Stimulated activated CD4-positive, alpha-beta T cell treated with anti-CD3 and anti-CD28 coated beads, TNF-alpha, amount 100 ng/mL, for 4 hours (primary cell): ENCODE measurements at regions not wholly inside any gene's neighbourhood (a gene's known extent, or its start where the extent isn't known, plus 50 kb on each side); places are given as distances from the start of the nearest gene placed in this dataset.

Experiments
- DNase-seq, 3 experiments: peaks; one replicate each; pipeline ENCODE4 v3.0.0-alpha.2; 2020; ENCODE audit warnings: low read depth in 3 of 3

DNA sequence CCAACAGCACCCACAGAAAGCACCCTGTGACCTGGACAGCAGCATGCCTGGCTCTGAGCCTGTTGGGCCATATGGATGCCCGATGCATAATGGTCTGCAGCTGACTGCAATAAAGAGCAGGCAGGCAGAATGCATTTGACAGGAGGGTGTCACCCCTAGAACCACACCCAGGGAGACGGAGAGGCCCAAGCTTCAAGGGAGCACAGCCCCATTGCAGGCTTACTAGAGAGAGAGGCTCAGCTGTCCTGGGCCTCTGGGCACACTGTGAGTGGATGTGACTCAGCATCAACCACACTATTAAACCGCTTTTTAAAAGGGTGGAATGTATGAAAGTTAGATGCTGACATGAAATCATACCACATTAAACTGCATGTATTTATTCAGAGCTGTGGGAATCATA, 365.3 kb downstream of the CTTN start:
- DNase-seq: no peak

DNA sequence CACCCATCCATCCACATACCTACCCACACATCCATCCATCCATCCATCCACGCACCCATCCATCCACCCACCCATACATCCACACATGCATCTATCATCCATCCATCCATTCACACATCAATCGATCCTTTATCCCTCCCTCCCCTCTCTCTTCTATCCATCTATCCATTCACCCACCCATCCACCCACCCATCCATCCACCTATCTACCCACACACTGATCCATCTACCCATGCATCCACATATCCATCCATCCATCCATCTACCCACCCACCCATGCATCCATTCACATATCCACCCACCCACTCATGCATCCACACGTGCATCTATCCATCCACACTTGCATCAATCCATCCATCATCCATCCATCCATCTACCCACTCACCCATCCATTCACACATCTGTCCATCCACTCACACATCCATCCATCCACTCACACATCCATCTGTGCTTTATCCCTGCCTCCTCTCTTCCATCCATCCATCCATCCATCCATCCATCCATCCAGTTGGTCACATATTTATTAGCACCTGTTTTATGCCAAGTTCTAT, 366.1 kb downstream of the CTTN start:
- no peak for DNase-seq

DNA sequence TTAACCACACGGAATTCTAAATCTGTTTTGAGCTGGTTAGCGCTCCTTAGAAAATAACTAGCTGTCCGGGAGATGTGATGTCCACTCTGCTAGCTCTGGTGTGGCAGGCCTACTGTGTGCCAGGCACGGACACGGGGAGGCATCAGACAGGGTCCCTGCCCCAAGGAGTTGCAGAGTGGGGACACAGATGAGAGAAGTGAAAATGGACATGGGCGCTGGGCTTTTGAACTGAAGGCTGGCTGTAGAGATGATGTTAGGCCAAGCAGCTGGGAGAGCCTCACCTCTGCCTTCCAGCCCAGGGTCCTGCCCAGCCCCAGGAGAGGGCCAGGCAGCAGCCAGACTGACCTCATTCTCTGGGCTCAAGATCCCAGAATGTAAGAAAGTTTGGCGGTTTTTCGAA, 368.6 kb downstream of the CTTN start:
- DNase-seq: no peak

DNA sequence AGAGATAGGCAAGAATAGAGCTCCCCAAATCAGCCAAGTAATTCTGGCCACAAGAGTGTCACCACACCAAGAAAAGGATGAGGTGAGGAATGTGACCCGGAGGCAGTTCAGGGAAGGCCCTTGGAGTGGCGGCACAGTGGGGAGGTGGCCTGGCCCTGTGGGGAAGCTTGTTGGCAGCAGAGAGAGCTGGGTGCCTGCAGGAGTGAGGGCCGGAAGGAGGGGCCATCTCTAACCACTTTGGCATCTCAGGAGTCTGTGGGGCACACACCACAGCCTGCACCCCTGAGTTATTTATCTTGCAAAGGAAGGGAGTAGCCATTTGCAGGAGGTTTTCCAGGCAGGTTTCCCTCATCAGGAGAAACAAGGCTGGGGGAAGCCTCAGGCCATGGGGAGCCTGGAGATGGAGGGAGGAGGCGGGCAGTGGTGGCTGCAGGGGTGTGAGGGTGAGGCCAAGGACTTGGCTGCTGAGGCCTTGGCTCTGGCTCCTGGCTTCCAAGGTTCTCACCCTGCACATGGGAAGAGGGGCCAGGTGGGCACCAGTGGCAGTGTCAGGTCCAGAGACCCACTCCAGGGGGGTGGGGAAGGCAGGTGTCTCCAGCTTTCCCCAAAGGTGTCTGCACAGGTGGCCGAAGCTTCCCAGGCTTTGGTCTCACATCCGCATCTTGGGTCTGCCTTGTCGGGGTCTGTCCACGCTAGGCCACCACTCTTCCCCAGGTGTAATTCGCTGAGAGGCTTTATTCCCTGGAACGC, 370.2 kb downstream of the CTTN start:
- no peak for DNase-seq

DNA sequence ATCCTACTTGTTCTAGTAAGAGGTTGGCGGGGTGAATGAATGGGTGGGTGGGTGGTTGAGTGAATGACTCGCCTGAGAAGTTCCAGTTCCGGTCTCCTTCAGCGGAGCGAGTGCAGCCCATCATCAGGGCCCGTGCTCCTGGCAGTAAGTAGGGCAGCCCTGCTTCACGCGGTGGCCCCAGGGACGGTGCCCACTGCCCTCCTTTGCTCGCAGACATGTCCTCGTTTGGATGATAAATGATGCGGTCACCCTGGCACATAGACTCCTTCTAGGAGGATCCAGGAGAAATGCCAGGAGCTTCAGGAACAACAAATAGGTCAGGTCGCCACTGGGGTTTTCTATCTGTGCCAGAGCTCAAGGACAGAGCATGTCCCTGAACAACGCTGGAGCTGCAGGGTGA, 370.8 kb downstream of the CTTN start:
- DNase-seq: no peak

DNA sequence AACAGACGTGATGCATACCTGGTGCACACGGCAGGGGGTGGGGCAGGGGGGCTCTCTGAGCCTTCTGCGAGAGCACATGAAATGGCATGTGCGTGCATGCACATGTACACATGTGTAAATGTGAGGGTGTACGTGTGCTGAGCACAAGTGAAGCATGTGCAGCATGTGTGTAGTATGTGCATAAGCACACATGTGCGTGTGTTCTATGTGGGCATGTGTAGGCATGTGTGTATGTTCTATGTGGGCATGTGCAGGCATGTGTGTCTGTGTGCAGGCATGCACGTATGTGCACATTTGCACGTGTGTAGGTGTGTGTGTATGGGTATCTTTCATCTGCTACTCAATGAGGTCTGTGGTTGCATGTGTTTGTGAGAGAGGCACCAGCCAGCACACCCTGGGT, 371.2 kb downstream of the CTTN start:
- no peak for DNase-seq

DNA sequence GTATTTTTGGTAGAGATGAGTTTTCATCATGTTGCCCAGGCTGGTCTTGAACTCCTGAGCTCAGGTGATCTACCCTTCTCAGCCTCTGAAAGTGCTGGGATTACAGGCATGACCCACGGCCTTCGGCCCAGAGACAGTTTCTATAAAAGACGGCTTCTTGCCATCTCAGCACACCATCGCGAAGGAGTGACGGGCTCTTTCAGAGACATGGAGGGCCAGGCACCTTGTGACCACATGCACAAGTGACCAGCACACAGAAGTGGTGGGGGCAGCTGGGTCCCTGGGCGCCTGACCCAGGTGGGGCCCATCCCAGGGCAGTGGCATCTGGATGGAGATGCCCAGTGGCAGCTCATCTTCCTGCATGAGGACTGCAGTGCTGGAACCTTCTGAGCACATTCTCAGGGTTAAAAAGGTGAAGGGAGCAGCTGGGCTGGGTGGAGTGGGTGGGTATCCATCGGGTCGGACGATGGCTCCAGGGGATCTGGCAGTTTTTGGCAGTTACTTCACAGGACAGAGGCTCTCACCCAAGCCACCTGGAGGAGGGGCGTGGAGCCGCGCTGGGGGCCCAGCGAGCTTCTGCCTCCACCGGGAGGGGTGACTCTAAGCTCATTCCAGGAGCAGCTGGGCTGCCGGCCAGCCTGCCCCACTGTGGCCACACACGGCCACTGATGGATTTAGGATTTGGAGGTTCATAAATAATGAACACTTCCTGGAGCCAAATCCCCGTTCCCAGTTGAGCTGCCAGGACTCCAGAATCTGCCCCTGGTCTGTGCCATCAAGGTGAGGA, 373.0 kb downstream of the CTTN start:
- DNase-seq: no peak

DNA sequence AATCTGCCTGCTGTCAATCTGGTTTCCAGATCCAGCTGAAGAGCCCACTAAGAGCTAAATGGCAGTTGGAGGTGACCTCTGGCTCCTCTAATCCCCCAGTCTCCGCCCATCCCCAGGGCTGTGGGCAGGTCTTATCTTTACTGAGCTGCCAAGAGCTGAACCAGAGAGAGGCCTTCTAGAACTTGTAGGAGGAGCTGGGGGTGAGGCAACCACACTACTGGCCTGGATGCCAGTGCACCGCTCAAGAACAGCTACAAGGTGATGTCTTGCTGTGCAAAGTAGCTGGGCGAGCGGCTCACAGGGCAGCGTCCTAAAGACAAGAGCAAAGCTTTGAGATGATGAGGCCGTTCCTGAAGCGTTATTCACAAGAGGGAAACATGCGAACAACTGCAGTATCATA, 374.6 kb downstream of the CTTN start:
- DNase-seq: no peak

DNA sequence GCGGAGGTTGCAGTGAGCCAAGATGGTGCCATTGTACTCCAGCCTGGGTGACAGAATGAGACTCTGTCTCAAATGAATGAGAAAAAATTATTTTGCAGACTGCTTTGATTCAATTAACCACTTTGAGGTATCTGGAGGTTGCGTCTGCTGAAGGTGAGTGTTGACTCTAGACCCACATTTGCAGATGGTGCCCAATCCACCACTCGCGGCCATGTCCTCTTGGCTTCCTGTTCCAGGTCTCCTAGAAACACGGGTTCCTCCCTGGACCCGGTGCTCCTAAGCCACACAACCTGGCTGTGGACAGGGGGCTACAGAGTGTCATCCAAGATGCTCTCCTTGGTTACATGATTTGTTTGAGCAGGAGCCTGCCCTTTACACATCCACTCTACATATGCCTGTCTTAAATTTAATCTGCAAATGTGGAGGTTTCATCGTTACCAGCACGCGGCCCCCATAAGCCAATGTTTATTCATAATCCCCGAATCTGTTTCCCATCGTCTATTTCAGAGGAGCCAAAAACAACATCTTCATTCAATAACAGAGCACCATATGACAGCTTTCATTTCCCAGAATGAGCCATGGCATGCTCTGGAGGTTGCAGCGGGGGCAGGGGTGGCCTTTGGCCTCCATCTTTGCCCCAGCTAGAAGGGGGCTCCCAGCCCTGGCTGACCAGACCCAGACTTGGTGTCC, 377.2 kb downstream of the CTTN start:
- no peak for DNase-seq

DNA sequence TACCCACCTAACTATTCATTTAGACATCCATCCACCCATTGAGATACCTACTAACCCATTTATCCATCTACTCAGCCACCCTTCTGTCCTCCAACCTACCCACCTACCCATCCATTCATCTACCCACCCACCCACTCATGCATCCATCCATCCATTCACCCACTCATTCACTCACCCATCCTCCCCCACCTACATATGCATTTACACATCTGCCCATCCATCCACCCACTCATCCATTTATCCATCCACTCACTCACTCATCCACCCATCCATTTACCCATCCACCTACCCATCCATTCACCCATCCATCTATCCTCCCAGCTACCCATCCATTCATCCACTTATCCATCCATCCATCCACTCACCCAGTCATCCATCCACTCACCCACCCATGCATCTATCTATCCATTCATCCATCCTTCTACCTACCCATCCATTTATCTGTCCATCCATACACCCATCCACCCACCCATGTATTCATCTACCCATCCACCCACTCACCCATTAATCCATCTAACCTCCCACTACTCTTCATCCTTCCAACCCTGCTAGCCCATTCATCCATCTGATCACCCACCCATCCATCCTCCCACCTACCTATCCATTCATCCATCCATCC, 378.7 kb downstream of the CTTN start:
- DNase-seq: no peak

DNA sequence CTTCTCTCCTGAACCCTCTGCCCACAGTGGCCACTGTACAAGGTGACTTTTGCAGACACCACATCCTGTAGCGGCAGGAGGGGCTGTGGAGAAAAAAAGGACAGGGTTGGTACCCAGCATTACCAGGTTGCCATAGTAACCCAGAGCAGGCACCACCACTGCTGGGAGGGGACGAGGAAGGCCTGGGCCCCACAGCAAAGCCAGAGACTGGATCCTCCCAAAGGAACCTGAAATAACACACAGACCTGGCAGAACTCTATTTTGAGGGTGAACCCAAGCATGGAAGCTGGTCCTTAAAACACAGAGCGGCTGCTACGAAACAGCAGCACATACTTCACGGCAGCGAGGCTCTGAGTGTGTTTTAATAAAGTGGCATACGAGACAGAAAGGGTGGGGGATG, 380.6 kb downstream of the CTTN start:
- DNase-seq: no peak

DNA sequence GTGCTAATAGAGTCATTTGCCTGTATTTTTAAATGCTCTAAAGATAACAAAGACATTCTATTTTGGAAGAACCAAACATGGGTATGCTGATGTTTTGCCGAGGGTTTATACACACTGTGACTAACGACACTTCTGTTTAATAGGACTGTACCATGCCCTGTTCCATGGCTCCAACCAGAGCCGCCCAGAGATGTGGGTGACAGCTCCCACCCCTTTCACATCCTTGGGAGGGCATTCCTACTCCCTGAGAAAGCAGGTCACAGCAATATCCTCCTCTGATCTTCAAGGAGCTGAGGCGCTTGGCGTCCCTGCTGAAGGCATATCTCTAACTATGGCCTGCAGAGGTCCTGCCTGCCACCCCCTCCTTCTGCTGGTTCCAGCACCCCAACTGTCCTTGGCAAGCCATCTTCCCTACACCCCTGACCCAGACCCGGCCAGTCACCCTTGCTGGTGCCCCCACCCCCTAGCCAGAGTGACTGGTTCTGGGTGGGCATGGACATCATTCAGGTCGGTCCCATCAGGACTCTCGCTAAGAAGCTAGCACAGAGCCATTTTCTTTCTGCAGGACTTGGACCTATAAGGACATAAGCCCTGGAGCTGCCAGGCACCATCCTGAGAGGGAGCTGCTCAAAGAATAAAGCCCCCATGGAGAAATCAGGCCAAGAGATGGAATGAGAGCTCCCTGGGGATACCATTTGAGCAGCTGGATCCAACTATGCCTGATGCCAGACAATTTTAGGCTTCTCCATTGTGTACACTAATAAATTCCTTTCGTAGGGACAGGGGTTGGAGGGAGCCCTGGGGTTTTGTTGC, 381.3 kb downstream of the CTTN start:
- DNase-seq: no peak

DNA sequence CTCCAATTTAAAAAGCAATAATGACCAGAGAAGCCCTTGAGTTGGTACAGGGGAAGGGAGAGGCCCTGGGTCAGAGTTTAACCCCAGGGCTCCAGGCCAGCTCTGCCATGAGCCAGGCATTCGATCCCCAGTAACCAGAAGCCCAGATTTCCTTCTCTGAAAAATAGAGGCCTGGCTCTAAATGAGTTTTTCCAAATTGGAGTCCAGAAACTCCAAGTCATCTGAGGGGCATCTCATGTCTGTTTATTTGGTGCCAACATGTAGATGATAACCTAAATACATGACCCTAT, 381.9 kb downstream of the CTTN start:
- no peak for DNase-seq

DNA sequence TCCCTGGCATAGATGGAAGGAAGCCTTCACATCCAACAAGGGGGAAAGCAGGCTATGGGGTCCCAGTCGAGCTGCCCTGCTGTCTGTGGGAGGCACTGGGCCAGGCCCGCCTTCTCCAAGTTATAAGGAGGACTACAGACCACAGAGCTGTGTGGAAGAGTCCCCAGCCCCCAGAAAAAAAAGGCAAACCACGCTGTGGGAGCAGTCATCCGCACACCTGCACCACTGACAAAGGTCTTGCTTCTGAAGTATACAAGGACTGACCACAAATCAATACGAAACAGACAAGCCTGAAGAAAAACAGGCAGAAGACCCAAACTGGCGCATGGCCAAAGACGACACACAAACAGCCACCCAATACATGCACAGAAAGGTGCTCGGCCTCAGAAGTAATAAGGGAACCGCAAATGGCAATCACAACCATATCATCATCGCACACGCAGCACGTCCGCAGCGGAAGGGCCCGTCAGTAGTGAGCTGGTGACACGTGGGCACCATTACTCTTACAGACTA, 384.1 kb downstream of the CTTN start:
- no peak for DNase-seq

DNA sequence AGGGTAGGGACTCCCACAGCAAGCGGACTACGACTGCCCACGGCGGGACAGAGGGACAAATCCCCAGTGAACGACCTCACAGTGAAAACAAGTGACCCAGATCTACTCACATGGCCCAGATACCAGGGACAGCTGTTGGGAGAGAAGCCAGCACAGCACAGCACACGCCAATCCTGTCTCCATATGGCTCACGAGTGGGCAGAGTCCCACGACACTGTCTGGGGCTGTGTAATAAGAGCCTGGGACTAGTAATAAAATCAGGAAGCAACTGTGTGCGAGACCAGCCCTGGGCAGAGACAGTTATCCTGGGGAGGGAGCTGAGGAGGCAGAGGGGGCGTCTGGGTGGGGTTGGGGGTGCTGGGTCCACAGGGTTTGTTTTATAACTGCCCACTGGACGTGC, 385.0 kb downstream of the CTTN start:
- no peak for DNase-seq

DNA sequence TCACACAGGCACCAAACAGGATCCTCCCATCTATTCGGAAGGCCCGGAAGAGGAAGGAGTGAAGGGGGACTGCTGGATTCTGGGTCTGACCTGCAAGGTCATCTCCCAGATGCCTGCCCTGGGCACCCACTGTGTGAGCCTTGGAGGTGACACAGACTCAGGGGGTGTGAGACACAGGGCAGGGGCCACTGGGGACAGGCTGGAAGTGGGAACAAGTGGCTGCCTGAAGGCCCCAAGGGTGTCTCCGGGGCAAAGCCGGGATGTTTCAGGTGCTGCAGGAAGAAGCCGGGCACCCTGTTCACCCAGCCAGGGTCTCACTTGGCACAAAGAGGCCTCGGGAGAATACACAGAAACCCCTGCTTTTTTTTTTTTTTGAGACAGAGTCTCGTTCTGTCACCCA, 385.5 kb downstream of the CTTN start:
- DNase-seq: no peak

DNA sequence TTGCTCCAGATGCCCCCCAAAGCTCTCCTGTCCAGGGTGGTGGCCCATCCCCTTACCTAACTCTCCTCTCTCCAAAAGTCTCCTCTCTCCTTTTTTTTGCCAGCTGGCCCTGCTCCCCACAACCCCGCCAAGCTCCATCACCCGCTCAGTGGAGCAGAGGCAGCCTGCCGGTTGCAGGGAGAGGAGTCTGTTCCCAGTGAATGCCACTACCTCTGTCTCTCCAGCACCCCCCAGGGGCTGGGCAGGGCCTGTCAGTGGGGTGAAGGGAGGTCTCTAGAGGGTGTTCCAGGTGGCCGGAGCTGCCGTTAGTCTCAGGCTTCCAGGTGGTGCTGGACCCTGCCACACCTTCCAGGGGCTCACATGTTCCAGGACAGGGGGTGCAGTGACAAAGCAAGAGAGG, 387.0 kb downstream of the CTTN start:
- DNase-seq: no peak

DNA sequence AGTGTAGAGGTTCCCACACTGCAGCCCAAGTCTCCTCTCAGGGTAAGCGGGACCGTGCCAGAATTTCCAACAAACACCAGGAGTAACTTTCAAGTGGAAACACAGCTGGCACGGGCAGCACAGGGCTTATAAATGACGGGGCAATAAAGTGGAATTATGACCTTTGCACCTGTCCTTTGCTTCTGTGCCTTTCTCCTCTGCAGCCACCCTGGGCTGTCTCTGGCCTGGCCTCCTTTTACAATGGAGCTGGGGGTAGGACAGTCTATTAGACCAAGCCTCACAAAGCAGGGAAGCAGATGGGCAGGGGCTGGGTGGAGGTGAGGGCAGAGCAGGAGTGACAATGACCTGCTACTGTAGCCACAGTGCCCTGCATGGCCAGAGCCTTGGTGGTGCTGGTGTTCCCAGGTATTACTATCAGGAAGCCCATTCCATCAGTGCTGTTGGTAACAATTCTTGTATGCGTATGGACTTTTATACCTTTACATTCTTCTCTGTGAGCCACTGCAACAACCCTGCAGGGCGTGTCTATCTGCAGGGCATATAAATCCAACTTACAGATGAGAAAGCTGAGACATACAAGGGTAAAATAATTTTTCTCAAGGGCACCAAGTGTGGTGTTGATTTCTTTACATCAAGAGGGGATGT, 387.8 kb downstream of the CTTN start:
- DNase-seq: no peak

DNA sequence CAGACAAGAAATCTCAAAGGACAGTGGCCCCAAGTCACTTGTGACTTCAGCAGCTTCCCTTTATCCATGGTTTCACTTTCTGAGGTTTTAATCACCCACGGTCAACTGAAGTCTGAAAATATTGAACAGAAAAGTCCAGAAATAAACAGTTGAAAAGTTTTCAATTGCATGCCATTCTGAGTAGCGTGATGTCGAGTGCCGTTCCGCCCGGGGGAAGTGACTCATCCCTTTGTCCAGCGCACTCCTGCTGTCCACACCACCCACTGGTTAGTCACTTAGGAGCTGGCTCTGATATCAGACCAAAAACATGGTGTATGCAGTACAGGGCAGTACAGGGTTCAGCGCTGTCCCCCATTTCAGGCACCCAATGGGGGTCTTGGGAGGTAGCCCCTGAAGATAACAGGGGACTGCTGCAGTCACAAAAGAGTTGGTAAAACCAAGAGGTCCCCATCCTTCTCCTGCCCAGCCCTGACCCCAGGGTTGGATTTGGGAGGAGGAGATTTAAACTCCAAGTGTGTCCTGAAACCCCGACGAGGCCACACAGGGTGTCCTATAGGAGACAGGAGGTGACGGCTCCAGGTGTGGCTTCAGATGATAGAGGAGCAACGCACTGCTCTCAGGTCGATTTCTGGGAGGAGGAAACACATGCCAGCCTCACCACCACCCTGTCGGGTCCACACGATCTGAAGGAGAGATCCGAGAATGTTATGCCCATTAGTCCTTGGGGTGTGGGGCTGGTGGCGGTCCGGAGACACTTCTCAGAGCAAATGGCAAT, 390.1 kb downstream of the CTTN start:
- no peak for DNase-seq
